GM18868 (cell line): ENCODE measurements at regions not wholly inside any gene's neighbourhood (a gene's known extent, or its start where the extent isn't known, plus 50 kb on each side); places are given as distances from the start of the nearest gene placed in this dataset.
"Not testable (repeated sequence)": the region's sequence is repeated elsewhere in the genome, so short reads cannot be mapped to it uniquely, and the experiment has no call there.

Experiments
- ATAC-seq: cut with Tn5 transposase; IDR thresholded peaks from one replicate; pipeline ENCODE4 v1.9.1; 2021; ENCODE audit warnings: mild to moderate bottlenecking, moderate library complexity; ENCODE audit not compliant: unreplicated experiment

DNA sequence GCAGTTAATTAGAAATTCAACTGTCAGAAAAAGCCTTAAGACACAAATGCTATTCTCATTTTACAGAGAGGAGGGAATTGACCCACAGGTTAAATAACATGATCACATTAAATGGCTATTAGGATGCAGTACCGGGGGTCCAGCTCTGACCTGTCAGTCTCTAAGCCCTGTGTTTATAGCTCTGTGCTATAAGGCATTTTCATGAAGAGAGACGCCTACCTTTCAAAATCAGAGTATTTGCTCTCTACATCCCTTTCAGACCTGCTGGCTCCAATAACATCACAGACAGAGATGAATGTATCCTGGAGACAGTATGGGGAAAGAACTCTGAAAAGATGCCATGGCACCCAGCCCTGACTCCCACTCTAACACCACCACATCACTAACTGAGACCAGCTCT lies 189.9 kb upstream of the PRSS58 start:
- ATAC-seq = no peak

GRCh38 chr7:142445019-142445686 lies 187.3 kb upstream of the PRSS58 start:
- peak; percentile 27 for ATAC-seq

DNA sequence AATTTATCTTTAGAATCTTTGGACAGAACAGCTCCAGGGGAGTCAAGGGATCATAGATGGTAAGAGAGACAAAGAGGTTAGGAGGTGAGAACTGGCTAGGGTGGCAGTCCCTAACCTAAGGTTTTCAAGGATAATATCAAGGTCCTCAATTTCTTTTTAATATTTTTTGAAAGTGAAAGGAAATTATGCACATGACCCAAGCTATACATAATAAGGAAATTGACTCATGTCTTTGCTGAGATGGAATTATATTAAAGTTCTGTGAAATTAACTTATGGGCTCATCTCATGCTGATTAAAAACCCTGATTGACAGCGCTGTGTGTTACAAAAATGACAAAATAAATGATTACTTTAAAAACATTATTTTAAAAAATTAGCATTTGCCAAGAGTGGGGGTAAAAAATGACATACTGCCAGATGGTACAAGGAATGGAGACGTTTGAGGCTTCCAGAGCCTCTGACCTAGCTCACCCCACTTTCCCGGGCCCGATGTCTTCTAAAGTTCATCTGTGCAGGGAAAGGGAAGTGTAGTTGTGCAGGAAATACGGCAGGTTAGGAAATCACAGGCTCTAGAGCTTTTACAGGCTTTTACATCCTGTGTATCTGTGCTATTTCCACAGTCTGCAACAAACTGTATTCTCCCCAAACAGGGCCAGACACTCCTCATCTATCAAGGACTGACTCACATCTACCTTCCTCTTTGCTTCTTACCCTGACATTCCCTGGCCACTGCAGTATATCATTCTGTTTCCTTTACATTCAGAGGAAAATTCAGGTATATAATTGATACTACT lies 185.6 kb upstream of the PRSS58 start:
- no peak for ATAC-seq

DNA sequence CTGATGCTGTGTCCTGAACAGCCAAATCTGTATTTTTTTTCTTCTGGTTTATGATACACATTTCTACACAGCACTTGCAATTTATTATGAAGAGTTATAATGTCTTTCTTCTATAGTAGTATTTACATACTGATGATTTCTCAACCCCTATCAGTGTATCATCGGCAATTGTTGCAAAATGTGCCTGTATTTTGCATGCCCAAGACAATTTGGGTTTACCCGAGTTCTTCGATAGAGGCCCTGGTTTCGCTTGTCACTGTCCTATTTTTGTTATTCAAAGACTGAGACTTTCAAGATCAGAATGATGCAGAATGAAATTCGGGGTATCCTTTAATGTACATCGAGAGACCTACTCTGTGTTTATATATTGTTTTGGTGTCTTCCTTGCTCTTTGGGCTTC lies 184.5 kb upstream of the PRSS58 start:
- no peak for ATAC-seq

- ATAC-seq = no peak
These were observed 183.1 kb upstream of the PRSS58 start for GRCh38 chr7:142440906-142441411.

DNA sequence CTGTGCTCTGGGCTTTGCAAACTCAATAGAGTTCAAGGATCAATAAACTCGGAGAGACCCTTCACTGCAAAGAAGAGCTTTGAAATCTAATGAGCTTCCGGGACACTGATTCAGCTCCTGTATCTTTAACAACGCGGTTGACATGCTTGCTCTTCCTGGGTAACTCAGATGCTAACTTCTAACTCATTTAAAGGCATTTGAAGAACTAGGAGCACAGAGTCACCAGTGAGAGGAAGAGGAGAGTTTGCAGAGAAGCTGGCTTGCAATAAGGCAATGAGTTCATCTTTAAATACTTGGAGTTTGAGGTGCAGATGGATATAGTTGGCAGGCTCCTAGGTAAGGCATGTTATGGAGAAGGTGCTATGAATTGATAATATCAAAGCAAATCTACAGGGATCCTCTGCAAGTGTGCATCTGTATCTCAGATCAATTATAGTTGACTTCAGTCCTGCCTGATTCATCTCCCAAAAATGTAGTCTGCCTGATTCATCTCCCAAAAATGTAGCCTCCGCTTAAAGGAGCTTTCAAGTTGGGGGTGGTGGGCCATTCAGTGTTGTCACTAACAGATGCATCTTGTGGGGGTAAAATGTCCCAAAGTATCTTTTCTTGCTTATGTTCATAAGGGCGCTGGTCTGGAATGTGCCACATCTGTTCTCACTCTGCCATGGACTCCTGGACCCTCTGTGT lies 182.5 kb upstream of the PRSS58 start:
- no peak for ATAC-seq

- ATAC-seq = peak; percentile 71
These were observed 181.9 kb upstream of the PRSS58 start for GRCh38 chr7:142439739-142440138.

DNA sequence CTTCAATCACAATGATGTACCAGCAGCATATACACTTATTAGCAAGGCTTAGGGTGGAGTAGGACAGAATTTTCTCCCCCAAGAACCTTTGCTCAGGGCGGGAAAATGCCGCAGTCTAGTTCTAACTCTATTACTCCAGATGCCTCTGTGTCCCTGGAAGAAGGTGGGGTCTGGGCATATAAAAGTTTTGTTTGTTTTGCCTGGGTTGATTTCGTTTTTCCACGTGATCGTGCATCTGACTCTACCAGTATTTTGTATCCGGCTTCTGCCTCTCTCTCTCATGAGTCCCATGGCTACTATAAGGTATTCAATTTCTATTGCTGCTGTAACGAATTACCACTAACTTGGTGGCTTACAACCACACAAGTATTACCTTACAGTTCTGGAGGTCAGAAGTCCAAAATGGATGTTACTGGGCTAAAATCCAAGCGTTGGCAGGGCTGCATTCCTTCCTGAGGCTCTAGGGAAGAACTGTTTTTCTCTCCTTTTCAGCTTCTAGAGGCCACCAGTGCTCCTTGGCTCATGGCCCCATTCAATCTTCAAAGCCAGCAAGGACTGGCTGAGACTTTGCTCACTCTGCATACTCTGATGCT lies 181.2 kb upstream of the PRSS58 start:
- no peak for ATAC-seq

DNA sequence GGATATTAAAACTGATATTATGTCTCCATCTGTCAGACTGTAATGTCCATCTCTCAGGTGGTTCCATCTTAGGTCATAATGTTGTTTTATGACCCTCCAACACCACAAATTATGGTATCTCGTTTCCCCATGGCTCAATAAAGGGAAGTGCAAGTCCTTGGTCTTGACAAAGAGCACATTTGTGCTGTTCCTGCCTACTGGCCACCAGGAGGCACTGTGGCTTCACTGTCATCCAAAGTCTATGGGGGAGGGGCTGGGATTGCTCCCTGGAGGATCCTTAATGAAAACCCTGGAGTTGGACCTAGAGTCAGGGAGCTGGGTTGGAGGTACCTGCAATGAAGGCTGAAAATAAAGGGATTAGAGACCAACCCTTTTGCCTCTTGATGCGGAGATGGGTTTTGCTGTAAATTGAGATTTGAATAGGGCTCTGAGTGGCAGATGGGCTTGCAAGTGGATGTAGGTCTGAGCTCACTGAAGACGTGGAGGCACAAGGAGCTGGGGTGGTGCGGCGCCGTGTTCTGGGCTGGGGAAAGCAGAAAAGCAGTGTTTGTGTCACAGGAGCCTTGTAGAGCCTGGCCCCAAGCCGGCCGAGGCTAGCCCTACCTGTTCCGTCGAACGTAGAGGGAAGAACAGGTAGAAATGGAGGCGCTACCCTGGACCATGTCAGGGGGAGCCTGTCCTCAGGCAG lies 180.5 kb upstream of the PRSS58 start:
- peak; percentile 36 for ATAC-seq

GRCh38 chr7:142437741-142438140 lies 179.9 kb upstream of the PRSS58 start:
- ATAC-seq = no peak

DNA sequence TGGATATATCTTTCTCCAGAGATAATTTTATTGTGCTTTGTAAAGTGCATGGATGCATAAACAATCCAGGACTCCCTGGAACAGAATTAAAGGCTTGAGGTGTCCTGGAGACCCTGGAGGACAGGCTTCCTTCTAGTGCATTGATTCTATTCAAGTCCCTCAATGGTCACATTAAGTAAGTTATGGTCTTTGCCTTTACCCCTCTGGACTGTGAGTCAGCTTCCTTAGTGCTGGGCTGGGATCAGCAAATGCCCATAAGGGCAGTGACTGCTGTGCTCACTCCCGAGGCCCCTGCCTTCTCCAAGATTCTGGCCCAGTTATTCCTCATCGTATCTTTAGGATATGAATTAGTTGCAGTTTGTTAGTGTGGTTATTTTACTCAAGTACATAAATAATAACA lies 178.7 kb upstream of the PRSS58 start:
- ATAC-seq = no peak

GRCh38 chr7:142435606-142436005 lies 177.7 kb upstream of the PRSS58 start:
- ATAC-seq = not testable (repeated sequence)

GRCh38 chr7:142434666-142435167 lies 176.9 kb upstream of the PRSS58 start:
- peak; percentile 32 for ATAC-seq

DNA sequence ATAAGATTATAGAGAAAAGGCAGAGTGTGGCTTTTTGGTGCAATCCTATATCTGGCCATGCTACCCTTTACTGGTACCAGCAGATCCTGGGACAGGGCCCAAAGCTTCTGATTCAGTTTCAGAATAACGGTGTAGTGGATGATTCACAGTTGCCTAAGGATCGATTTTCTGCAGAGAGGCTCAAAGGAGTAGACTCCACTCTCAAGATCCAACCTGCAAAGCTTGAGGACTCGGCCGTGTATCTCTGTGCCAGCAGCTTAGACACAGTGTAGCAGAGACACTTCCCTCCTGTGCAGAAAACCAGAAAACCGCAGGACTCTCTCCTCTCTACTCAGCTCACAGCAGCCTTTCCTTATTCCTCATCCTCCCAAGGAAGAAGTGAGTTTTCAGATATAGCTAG lies 176.3 kb upstream of the PRSS58 start:
- ATAC-seq = peak; percentile 65

DNA sequence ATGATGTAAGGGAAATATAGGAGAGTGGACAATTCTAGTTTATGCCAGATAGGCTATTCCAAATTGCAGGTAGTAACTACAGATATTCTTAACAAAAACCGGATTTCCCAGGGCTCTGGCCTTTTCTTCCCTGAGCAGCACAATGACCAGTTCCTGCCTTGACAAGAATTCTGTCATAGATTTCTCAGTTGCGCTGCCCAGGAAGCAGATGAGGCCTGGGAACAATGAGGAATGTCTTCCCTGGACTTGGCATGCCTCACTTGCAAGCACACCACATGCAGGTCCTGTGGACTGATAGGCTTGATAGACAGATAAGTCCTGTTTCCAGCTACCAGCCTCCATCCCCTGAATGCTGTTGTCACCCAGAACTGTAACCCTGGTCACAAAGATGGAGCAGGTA lies 174.5 kb upstream of the PRSS58 start:
- no peak for ATAC-seq

- no peak for ATAC-seq
These were observed 173.6 kb upstream of the PRSS58 start for GRCh38 chr7:142431491-142431890.

DNA sequence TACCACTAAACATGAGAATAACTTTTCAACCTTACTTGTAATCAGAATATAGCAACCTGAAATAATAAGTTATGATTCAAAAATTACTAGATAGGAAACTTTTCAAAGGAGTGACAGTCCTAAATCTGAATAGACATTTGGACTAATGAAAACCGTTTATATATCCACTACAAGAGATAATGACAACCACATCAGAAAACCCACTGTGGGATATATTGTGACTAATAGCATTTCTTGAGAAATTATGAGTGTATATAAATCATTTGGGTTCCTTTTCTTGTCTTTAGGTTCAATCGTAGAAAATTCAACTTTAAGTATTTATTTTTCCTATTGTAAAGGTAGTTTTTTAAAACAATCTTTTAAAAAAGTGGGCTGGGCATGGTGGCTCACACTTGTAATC lies 170.2 kb upstream of the PRSS58 start:
- no peak for ATAC-seq

GRCh38 chr7:142425281-142425680 lies 167.4 kb upstream of the PRSS58 start:
- ATAC-seq = no peak

DNA sequence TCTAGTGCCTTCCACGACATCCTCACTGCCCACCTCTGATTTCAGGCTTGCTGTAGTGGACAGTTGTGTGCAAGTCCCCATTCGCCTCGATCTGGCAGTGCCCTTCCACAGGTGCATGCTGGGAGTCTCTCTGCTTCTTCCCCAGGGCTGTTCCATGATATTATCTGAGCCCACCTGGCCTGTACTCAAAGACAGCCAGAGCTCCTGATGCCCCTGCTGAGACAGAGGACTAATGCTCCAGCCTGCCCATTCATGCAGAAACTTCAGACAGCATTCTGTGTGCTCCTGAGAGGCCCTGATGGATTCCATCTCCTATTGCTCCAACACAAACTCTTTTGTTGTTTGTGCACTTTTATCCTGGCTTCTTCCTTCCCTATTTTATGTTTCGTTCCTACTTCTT lies 164.8 kb upstream of the PRSS58 start:
- no peak for ATAC-seq

DNA sequence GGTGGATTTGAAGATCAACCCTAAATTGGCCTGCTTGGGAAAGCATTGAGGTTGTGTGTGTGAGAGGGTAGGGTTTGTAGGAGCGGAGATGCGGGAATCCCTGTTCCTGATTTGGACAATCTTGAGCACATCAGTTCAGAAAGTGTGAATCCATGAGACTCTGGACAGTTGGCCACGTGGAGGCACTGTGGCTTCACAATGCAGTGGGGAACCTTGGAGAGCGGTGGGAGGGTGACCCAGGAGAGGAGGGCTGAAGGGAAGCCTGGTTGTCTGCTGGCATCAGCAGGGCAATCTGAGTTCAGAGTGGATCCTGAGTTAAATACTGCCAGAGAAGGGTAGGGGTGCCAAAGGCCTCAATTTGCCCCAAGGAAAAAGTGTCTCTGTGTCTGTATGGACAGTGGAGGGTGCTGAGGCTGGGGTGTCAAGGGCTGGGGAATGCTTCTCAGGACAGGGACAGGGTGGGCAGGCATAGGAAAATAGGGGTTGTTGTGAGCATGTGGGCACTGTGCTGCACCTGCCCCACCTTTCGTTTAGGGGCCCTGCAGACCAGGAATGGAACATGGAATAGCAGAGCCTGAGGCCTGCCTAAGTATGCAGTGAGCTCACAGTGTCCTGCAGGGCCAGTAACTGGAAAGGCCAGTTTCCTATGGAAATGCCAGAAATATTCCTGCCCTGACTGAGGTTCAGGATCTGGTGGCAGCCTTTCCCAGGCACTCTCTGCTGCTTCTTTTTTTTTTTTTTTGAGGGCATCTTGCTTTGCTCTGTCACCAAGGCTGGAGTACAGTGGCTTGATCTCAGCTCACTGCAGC lies 162.9 kb upstream of the PRSS58 start:
- peak; percentile 41 for ATAC-seq
